IMR-90 (cell line): ENCODE measurements at regions not wholly inside any gene's neighbourhood (a gene's known extent, or its start where the extent isn't known, plus 50 kb on each side); places are given as distances from the start of the nearest gene placed in this dataset.

Source experiments
- ATAC-seq: fragments of 200-7000 bp; cut with Tn5 transposase; 2 replicates; pipeline ENCODE4 v1.9.1; 2020; ENCODE audit warnings: low read depth, mild to moderate bottlenecking, moderate library complexity
- BruUV-seq: library from RNA; stranded (reverse); fragments of 400-500 nt; replicated peaks from 2 replicates; lab custom pipeline; 2021; lab: Mats Ljungman, UMichigan
- CTCF ChIA-PET: fragments of 300-600 bp; formaldehyde crosslinking; extraction: SDS; loops from one replicate; lab custom pipeline; 2021; ENCODE audit warnings: antibody characterized with exemption; lab: Yijun Ruan, JAX
- POLR2A ChIA-PET: fragments of 300-600 bp; sonication (Branson Sonifier 250); formaldehyde crosslinking; loops from one replicate; lab custom pipeline; 2022; ENCODE audit warnings: antibody characterized with exemption; ENCODE audit not compliant: unreplicated experiment; lab: Charles Lee
- DNase-seq: peaks from one replicate; pipeline ENCODE4 v3.0.0; 2013
- H2AFZ ChIP-seq: replicated peaks from 2 replicates; pipeline ENCODE3; 2013; ENCODE audit warnings: low read length, mild to moderate bottlenecking; ENCODE audit not compliant: poor library complexity
- H2AK5ac ChIP-seq: 2 replicates; pipeline ENCODE4 v1.6.1; 2013; ENCODE audit warnings: low read depth, low read length, inconsistent platforms
- H2AK9ac ChIP-seq: replicated peaks from 2 replicates; pipeline ENCODE3; 2013; ENCODE audit warnings: mild to moderate bottlenecking, low read depth, low read length, moderate library complexity; ENCODE audit not compliant: poor library complexity
- H2BK120ac ChIP-seq: 2 replicates; pipeline ENCODE4 v1.6.1; 2013; ENCODE audit warnings: low read depth, low read length, inconsistent platforms
- H2BK15ac ChIP-seq: 3 replicates; pipeline ENCODE4 v1.6.1; 2013; ENCODE audit warnings: low read depth, low read length, inconsistent platforms
- H2BK20ac ChIP-seq: 2 replicates; pipeline ENCODE4 v1.6.1; 2013; ENCODE audit warnings: low read depth, mild to moderate bottlenecking, inconsistent platforms, low read length, moderate library complexity
- H2BK5ac ChIP-seq: 2 replicates; pipeline ENCODE4 v1.6.1; 2013; ENCODE audit warnings: mild to moderate bottlenecking, low read depth, low read length, inconsistent platforms; ENCODE audit not compliant: poor library complexity, severe bottlenecking
- H3K14ac ChIP-seq: replicated peaks from 2 replicates; pipeline ENCODE4 v1.6.1; 2013; ENCODE audit warnings: low read depth, low read length, inconsistent platforms
- H3K18ac ChIP-seq: 2 replicates; pipeline ENCODE4 v1.6.1; 2013; ENCODE audit warnings: low read depth, low read length, control low read depth
- H3K23ac ChIP-seq: 2 replicates; pipeline ENCODE4 v1.6.1; 2013; ENCODE audit warnings: low read depth, low read length, inconsistent platforms
- H3K27ac ChIP-seq: 2 replicates; pipeline ENCODE4 v1.5.1; 2013; ENCODE audit warnings: mild to moderate bottlenecking, control low read depth, low read length; ENCODE audit not compliant: insufficient read depth
- H3K27me3 ChIP-seq: 2 replicates; pipeline ENCODE4 v1.6.1; 2013; ENCODE audit warnings: low read length; ENCODE audit not compliant: control insufficient read depth, insufficient read depth
- H3K36me3 ChIP-seq: 2 replicates; pipeline ENCODE4 v1.6.1; 2013; ENCODE audit warnings: low read length, mixed read lengths; ENCODE audit not compliant: control insufficient read depth, insufficient read depth
- H3K4ac ChIP-seq: 2 replicates; pipeline ENCODE4 v1.6.1; 2013; ENCODE audit warnings: low read depth, low read length, inconsistent platforms
- H3K4me1 ChIP-seq: 2 replicates; pipeline ENCODE4 v1.6.1; 2013; ENCODE audit warnings: low read length, mixed read lengths; ENCODE audit not compliant: control insufficient read depth, insufficient read depth
- H3K4me2 ChIP-seq: 2 replicates; pipeline ENCODE4 v1.6.1; 2013; ENCODE audit warnings: low read depth, mild to moderate bottlenecking, control low read depth, low read length, moderate library complexity
- H3K4me3 ChIP-seq: 2 replicates; pipeline ENCODE4 v1.5.1; 2013; ENCODE audit warnings: low read depth, mild to moderate bottlenecking, control low read depth, low read length, moderate library complexity; ENCODE audit not compliant: insufficient read depth
- H3K56ac ChIP-seq: 2 replicates; pipeline ENCODE4 v1.6.1; 2013; ENCODE audit warnings: low read length, inconsistent platforms; ENCODE audit not compliant: insufficient read depth; ENCODE audit errors: extremely low read depth
- H3K79me1 ChIP-seq, 2 experiments: 2 replicates each; pipeline ENCODE4 v1.6.1; 2013; ENCODE audit warnings: low read length in 2 of 2, inconsistent platforms in 1 of 2, low read depth in 1 of 2
- H3K9ac ChIP-seq: 2 replicates; pipeline ENCODE4 v1.6.1; 2013; ENCODE audit warnings: low read depth, low read length, control low read depth
- H3K9me1 ChIP-seq: 2 replicates; pipeline ENCODE4 v1.6.1; 2013; ENCODE audit warnings: low read length, inconsistent platforms; ENCODE audit not compliant: insufficient read depth
- H3K9me3 ChIP-seq: 2 replicates; pipeline ENCODE4 v1.6.1; 2013; ENCODE audit warnings: low read length; ENCODE audit not compliant: control insufficient read depth, insufficient read depth
- H4K20me1 ChIP-seq: 2 replicates; pipeline ENCODE4 v1.6.1; 2013; ENCODE audit warnings: low read length, inconsistent platforms; ENCODE audit not compliant: insufficient read depth
- H4K5ac ChIP-seq: 2 replicates; pipeline ENCODE4 v1.6.1; 2013; ENCODE audit warnings: mild to moderate bottlenecking, low read depth, low read length, control low read depth
- H4K8ac ChIP-seq, 2 experiments: 2 replicates each; pipeline ENCODE4 v1.6.1; 2013; ENCODE audit warnings: low read depth in 2 of 2, low read length in 2 of 2, control low read depth in 1 of 2, inconsistent platforms in 1 of 2
- H4K91ac ChIP-seq: 2 replicates; pipeline ENCODE4 v1.6.1; 2013; ENCODE audit warnings: low read depth, low read length, inconsistent platforms; ENCODE audit not compliant: insufficient read depth
- BHLHE40 ChIP-seq: fragments of 150-350 bp; IDR thresholded peaks from 2 replicates; pipeline ENCODE4 v1.6.1; 2016; ENCODE audit warnings: mild to moderate bottlenecking, low read depth, low read length
- CEBPB ChIP-seq: IDR thresholded peaks from 2 replicates; pipeline ENCODE4 v1.6.1; 2012; ENCODE audit warnings: low read depth, low read length, improper control_type of control experiment
- CHD1 ChIP-seq: IDR thresholded peaks from 2 replicates; pipeline ENCODE4 v1.6.1; 2012; ENCODE audit warnings: low read depth, low read length, improper control_type of control experiment
- CTCF ChIP-seq: conservative IDR thresholded peaks from 2 replicates; pipeline ENCODE4 v1.5.1; 2012; ENCODE audit warnings: mild to moderate bottlenecking, low read depth, low read length, improper control_type of control experiment
- FOS ChIP-seq: fragments of 150-350 bp; IDR thresholded peaks from 2 replicates; pipeline ENCODE4 v1.6.1; 2016; ENCODE audit warnings: low read depth, low read length
- MAFK ChIP-seq: IDR thresholded peaks from 2 replicates; pipeline ENCODE4 v1.6.1; 2012; ENCODE audit warnings: low read depth, low read length, improper control_type of control experiment
- MAZ ChIP-seq: IDR thresholded peaks from 2 replicates; pipeline ENCODE4 v1.6.1; 2012; ENCODE audit warnings: low read depth, mild to moderate bottlenecking, low read length, improper control_type of control experiment, moderate library complexity, borderline replicate concordance
- MXI1 ChIP-seq: IDR thresholded peaks from 2 replicates; pipeline ENCODE4 v1.6.1; 2012; ENCODE audit warnings: low read depth, mild to moderate bottlenecking, low read length, moderate library complexity, borderline replicate concordance
- NFE2L2 ChIP-seq: fragments of 150-350 bp; IDR thresholded peaks from 2 replicates; pipeline ENCODE4 v1.6.1; 2016; ENCODE audit warnings: low read depth, mild to moderate bottlenecking, low read length
- POLR2A ChIP-seq: IDR thresholded peaks from 2 replicates; pipeline ENCODE4 v1.6.1; 2012; ENCODE audit warnings: mild to moderate bottlenecking, low read depth, low read length
- RAD21 ChIP-seq: IDR thresholded peaks from 2 replicates; pipeline ENCODE4 v1.6.1; 2012; ENCODE audit warnings: low read length, improper control_type of control experiment
- RCOR1 ChIP-seq: IDR thresholded peaks from 2 replicates; pipeline ENCODE4 v1.6.1; 2012; ENCODE audit warnings: mild to moderate bottlenecking, low read length, improper control_type of control experiment; ENCODE audit not compliant: insufficient replicate concordance
- RFX5 ChIP-seq: IDR thresholded peaks from 2 replicates; pipeline ENCODE4 v1.8.0; 2012; ENCODE audit warnings: low read depth, mild to moderate bottlenecking, low read length, moderate library complexity
- SMC3 ChIP-seq: fragments of 150-350 bp; IDR thresholded peaks from 2 replicates; pipeline ENCODE4 v1.6.1; 2016; ENCODE audit warnings: low read depth, mild to moderate bottlenecking, antibody characterized with exemption, low read length, moderate library complexity
- USF2 ChIP-seq: fragments of 150-350 bp; IDR thresholded peaks from 2 replicates; pipeline ENCODE4 v1.6.1; 2017; ENCODE audit warnings: mild to moderate bottlenecking, antibody characterized with exemption, low read length, low read depth
- WGBS, 2 experiments: methylation state at CpG; one replicate each; pipeline versions ENCODE4 v1.1.5 to v1.1.7; 2013; ENCODE audit warnings: missing lambda C conversion rate in 2 of 2; ENCODE audit not compliant: insufficient read length in 1 of 2; ENCODE audit errors: extremely low coverage in 2 of 2; 5-methylcytosine and 5-hydroxymethylcytosine counted together
- dilution Hi-C: fragments of 300-500 bp; cut with HindIII; formaldehyde crosslinking; loops from one replicate; pipeline ENCODE4 v1.14.3; 2018; ENCODE audit warnings: low sequenced_read_pairs; ENCODE audit not compliant: unreplicated experiment
- in situ Hi-C: fragments of 300-500 bp; cut with MboI; formaldehyde crosslinking; loops from 3 replicates; pipeline ENCODE4 v1.14.3; 2019; ENCODE audit warnings: low sequenced_read_pairs, inconsistent platforms, mixed read lengths
- intact Hi-C: fragments of 100-400 bp; cut with micrococcal nuclease; formaldehyde crosslinking; loops from 2 replicates; pipeline ENCODE4 v1.10.0; 2022
- TF ChIP-seq, protein P1 (sequence below): fragments of 150-350 bp; IDR thresholded peaks from 2 replicates; pipeline ENCODE4 v1.6.1; 2016; ENCODE audit warnings: low read depth, mild to moderate bottlenecking, low read length, moderate library complexity, borderline replicate concordance

DNA sequence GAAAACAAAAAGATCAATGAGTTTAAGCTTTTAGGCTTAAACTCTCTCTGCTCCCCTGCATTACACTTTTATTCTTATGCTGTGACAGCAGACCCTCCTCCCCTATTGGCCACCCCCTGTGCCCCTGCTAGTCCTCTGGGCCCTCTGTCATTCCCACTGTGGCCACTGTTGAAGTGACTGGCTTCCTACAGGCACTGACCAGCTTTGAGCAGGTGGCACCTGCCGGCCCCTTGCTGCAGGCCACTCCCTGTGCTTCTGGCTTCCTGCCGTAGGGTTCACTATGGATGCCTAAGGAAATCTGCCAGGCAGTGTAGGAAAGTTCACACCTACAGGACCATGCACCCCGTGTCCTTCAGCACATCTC is 156.5 kb upstream of the L3MBTL4 start:
- dilution Hi-C loops (no loop called here), intact Hi-C loops (no loop called here), in situ Hi-C loops (no loop called here)
- Histone ChIP-seq H2BK20ac (no peak overlapping the region), H3K4me1 (no peaks in the 10 kb centered on the region), H2BK15ac (no peak overlapping the region), H3K14ac (no peak overlapping the region), H3K27ac (no peak overlapping the region), H4K8ac (no peak overlapping the region), H4K20me1 (no peaks in the 10 kb centered on the region), H3K56ac (no peak overlapping the region), H3K27me3 (peaks cover 2% of the 10 kb centered on the region; the same call in 1 of the 2 replicates), H2AFZ (no peak overlapping the region), H3K18ac (no peak overlapping the region), H3K23ac (no peak overlapping the region), H3K4me2 (no peak overlapping the region), H3K9ac (no peak overlapping the region), H3K4ac (no peak overlapping the region), H3K9me3 (no peaks in the 10 kb centered on the region), H3K9me1 (no peaks in the 10 kb centered on the region), H4K5ac (no peak overlapping the region), H3K36me3 (no peaks in the 10 kb centered on the region), H2BK5ac (no peak overlapping the region), H2AK9ac (no peak overlapping the region), H3K4me3 (no peak overlapping the region), H2AK5ac (no peak overlapping the region), H4K91ac (no peak overlapping the region), H3K79me1 (no peaks in the 10 kb centered on the region), H2BK120ac (no peak overlapping the region)
- no TSS peak for BruUV-seq
- ChIA-PET CTCF (interaction anchor here (0.5 kb wide), 1 partner anchor 163 kb away, joined by 4 read pairs; no protein-coding TSS in a partner anchor), POLR2A (no interaction called here)
- TF ChIP-seq SMC3 (no peak), FOS (no peak), MXI1 (no peak), RFX5 (no peak), CEBPB (no peak), RAD21 (no peak), USF2 (no peak), POLR2A (no peak), CHD1 (no peak), MAFK (no peak), CTCF (no peak), BHLHE40 (no peak), NFE2L2 (no peak), RCOR1 (no peak), MAZ (no peak)
- TF ChIP-seq, protein P1, sequence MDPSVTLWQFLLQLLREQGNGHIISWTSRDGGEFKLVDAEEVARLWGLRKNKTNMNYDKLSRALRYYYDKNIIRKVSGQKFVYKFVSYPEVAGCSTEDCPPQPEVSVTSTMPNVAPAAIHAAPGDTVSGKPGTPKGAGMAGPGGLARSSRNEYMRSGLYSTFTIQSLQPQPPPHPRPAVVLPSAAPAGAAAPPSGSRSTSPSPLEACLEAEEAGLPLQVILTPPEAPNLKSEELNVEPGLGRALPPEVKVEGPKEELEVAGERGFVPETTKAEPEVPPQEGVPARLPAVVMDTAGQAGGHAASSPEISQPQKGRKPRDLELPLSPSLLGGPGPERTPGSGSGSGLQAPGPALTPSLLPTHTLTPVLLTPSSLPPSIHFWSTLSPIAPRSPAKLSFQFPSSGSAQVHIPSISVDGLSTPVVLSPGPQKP: no peak
- WGBS, 2 experiments: 100% methylated on average over 1 of the region's 3 CpGs; no CpG with 5 or more reads in 1 of the 2 experiments
- ATAC-seq (no peak), DNase-seq (no peak)
